ENCODE measurements at regions not wholly inside any gene's neighbourhood (a gene's known extent, or its start where the extent isn't known, plus 50 kb on each side); places are given as distances from the start of the nearest gene placed in this dataset.

DNA sequence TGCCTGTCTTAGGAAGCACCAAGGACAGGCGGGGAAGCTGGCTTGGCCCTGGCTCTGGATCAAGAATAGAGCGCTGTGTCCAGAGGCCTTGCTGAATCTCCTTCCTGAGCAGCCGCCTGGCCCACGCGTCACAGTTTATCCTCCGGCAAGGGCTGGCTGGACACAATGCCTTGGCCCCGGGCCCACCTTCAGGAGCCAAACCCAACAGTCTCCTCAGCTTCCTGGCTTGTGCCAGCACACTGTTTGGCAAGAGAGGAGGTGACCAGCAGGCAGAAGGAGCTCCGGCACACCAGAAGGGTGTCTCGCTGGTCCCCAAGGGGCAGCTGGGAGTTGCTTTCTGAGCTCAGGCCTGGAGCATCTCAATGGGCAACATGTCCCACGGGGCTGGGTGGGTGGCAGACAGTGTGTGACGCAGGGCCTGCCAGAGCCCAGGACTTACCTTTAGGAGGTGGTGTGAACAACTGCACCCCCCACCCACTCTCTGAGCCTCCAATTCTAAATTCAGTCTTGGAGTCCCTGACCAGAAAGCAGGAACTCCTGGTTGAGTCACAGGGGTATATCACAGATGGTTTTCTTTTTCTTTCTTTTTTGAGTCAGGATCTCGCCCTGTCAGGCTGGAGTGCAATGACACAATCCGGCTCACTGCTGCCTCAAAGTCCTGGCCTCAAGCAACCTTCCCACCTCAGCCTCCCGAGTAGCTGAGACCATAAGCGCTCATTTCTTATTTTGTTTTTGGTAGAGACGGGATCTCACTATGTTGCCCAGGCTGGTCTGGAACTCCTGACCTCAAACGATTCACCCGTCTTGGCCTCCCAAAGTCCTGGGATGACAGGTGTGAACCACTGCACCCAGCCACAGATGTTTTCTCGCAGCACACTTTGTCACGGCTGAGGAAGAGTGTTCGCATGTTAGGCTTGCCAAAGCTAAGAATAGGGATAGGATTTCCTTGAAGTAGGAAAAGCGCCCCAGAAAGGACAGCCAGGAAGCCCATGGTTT is 361.2 kb downstream of the BCOR start:
- DNase-seq (ENCODE audit: low read depth): peak; percentile 73

DNA sequence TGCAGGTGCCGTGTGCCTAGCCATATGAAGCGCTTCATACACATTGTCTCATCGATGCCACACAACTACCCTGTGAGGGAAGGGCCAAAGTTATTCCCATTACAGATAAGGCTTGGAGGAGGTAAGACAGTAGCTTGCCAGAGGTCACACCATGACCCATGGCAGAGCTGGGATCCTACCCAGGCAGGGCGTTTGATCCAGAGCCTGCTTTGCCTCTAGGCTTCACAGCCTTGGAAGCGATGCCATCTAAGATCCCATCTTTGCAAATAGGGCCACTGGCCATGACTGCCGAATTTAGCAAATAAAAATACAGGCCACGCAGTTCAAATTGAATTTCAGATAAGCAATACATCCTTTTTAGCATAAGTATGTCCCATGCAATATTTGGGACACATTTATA is 358.2 kb downstream of the BCOR start:
- DNase-seq (ENCODE audit: low read depth): no peak

DNA sequence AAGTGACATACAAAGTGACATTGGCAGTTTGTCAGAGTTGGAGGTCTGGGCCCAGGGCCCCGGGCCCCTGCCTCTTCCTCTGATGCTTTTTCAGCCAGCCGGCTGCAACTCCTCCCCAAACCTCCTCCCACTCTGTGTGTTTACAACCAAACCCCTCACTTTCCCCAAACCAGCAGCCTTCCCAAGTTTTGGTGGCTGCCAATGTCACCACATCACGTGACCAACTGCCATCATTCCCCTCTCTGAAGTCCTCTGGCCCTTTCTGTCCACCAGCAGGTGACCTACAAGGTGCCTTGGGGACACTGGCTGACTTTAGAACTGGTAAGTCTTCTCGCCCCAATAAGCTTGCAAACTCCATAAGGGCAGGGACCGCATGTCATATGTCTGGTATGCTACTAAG is 357.7 kb downstream of the BCOR start:
- DNase-seq (ENCODE audit: low read depth): no peak

DNA sequence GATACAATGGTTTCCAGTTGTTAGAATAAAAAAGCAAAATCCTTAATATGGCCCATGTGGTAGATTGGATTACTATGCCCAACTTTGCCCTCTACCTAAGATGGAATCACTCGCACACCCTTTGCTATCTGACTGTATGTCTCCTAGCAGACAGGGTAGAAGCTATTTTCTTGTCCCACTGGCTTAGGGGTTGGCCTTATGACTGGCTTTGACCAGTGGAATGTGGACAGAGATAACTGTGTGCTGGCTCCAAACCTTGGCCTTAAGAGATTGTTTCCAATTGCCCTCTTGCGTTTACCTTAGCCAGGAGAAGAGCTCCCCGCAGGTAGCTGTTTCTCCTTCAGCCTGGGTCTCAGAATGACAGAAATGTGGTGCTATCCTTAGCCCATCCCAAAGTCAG is 355.9 kb downstream of the BCOR start:
- no peak for DNase-seq (ENCODE audit: low read depth)

DNA sequence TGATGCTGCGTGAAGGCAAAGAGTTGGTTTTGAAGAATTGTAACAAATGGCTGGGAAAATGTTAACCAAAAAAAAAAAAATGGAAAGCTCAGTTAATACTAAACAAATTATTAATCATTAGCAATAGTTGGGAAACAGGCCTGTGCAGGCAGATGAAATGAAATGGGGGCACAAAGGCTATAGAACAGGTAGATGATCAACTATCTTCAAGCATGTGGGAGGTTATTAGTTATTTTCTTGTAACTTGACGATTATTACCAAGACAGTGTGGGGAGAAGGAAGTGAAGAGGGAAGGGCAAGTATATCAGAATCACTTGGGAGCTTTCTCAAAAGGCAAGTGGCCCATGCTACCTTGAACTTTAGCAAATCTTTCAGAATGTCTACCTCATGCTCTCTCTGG is 351.9 kb downstream of the BCOR start:
- no peak for DNase-seq (ENCODE audit: low read depth)

DNA sequence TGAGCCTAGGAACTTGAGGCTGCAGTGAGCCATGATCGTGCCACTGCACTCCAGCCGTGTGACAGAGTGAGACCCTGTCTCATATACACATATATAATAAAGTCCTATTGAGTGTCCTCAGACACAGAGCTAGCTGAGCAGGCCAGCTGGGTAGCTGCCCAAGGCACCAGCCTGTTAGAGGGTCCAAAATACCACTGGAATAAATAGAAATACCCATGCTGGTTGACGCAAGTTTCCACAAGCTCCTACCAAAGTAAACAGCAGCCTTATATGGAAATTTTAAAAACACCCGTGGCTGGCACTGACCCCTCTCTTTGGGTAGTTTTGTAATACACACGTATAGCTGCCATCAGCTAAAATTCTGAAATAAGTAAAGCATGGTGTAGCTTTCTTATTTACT is 348.6 kb downstream of the BCOR start:
- no peak for DNase-seq (ENCODE audit: low read depth)

DNA sequence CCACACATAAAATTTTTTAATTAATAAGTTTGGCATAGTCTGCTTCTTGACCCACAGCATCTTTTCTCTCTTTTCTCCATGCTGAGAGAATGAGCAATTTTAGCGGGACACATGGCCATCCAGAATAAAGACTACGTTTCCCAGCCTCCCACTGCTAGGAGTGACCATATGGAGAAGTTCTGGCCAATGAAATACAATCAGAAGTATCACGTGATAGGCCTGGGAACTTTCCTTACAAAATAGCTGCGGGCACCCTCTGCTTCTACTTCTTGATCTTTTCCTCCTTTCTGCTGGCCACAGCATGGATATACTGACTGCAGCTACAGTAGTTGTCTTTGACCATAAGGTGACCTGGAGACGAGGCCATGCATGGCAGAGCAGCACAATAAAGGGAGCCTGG is 348.0 kb downstream of the BCOR start:
- DNase-seq (ENCODE audit: low read depth): no peak

DNA sequence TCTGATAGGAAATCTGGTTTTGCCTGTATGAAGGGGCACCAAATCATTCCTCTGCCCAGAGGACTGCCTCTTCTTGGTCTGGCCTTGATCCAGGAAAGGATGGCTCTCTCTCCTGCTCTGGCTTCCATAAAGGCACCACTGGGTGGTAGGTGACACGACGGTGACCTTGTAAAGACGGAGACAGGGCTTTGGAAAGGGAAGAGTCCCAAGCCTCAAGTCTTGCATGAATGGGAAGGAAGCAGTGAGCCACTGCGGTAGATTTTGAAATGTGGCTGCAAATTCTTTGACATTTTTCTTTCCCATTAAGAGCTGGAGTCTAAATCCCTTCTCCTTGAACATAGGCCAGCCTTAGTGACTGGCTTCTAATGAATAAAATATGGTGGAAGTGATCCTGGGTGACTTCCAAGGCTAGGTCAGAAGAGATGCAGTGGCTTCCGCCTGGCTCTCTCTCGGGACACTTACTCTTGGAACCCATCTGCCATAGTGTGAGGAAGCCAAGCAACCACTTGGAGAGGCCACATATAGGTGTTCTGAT is 347.4 kb downstream of the BCOR start:
- DNase-seq (ENCODE audit: low read depth): no peak

DNA sequence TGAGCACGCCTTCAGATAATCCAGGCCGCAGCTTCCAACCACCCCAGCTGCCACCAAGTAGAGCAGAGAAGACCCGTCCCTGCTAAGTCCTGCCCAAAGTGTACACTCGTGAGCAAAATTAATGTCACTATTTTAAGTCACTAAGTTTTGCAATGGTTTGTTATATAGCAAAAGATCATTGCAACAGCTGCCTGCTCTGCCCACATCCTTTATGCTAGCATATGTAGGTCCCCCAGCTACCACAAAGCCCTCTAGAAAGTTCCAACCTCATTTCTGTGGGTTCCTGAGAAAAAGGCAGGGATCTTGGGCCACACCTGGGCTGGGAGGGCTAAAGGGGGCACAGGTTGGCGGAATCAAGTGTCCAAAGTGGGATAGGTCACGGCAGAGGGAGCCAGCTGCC is 346.9 kb downstream of the BCOR start:
- DNase-seq (ENCODE audit: low read depth): no peak

DNA sequence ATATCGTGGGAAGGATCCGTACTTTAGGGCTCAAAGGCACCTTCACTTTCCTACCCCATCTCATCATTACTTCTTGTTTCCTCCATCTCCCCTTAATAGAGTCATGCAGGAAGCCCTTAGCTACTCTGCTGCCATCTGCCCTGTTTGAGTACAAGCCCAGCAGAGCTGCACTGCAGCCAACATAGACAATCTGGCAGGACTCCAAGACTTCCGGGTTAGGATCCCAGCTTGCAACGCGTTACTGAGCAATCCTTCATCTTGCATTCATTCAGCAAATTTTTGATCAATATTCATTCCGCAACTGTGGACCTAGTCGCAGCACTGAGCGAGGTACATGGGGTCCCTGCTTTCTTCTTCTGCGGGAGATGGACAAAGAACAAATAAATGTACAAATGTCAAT is 344.9 kb downstream of the BCOR start:
- peak; percentile 17 for DNase-seq (ENCODE audit: low read depth)

DNA sequence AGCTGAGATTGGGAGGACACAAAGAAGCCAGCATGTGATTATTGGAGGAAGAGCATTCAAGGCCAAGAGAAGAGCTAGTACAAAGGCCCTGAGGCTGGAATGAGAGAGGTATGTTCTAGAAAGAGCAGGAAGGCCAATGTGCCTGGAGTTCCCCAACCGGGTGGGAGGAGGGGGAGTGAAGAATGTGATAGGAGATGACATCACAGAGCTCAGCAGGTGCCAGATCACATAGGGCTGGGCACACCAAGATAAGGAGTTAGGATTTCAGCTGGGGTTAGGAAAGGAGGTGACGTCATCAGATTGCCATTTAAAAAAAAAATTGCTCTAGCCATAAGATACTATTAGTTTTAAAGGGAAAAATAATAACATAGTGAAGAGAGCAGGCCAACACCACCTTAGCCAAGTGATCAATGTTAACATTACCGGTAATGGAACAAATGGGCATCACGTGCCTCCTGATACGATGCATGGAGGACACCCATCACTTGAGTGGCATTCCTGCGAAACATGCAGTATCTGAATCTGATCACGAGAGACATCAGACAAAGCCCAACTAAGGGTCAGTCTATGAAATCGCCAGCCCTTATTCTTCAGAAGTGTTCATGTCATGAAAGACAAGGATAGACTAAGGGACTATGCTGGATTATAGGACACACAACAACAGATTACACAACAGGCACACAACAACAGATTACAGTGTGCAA is 344.3 kb downstream of the BCOR start:
- peak; percentile 49 for DNase-seq (ENCODE audit: low read depth)

DNA sequence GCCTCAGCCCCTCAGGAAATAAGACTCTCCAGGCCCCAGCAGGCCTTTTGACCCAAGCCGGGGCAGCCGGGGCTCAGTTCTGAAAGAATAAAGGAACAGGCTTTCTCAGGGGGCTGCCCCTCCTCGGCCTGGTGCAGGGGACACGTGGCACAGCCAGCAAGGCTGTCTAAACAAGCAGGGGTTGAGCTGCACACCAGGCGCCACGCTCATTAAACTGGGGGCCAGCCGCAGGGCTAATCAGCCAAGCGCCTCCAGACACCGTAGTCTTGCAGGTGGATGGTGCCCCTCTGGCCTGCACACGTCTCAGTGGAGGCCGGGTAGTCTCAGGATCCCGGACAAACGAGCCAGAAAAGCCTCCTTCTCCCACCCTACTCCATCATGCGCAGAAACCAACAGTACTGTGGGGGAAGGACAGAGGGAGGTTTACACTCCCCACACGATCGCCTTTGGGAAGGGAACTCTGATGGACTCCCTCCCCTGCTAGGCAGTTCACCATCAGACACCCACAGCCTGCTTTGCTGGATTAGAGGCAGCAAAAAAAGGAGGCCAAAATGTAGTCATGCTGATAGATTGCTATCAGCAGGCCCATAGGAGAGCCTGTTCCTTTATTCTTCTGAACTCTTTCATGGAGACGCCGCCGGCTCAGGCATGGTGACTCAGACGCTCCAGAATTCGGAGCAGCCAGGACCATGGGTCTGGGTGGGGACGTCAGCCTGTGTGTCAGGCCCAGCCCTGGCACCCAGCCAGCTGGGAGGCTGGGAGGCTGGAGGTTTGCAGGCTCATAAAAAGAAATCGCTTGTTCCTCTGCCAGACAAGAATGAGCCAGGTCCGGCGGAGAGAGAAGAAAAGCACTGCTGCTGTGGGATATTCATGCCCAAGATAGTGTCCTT is 342.4 kb downstream of the BCOR start:
- peak; percentile 94 for DNase-seq (ENCODE audit: low read depth)

DNA sequence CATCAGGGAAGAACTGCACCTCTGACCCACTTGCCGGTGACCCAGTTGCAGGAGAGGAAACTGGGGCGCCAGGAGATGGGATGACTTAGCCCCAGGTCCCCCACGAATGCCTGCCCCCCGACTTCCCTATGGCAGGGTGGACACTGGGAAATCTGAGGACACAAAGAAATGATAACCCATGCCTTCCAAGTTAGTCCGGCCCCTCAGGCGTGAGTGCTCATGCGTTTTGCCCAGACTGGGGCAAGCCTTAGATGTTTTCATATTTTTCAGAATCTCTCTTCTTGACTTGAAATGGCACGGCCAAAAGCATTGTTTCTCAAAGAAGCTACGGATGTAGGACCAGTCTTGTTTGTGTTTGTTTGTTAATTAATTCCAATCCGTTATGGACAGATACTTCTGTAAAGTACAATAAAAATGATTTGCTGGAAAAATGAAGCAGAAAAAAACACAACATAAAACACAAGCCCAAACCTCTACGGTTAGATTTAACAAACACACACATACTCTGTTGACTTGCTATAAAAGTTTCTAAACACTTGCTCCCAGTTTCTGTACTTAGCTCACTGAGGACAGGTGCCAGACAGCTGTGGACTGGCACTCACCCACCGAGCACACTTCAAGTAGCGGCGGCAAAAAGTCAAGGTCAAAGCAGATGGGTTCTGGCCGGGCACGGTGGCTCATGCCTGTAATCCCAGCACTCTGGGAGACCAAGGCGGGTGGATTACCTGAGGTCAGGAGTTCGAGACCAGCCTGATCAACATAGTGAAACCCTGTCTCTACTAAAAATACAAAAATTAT is 341.5 kb downstream of the BCOR start:
- no peak for DNase-seq (ENCODE audit: low read depth)

DNA sequence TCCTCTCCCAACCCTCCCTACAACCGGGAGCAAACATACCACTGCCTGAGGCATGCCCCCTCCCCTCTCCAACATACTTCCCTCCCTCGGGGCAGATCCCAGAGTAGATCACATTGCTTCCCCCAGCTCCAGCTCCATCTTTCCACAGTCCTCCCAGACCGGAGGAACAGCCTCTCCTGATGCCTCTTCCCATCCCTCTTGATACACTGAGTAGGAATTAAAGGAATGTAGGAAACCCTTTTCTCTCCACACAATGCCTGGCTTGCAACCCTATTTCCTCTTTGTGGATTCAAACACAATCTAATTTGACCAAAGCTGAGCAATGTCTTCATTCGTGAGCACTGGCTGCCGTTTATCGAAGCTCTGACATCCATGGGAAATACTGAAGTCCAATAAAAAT is 339.8 kb downstream of the BCOR start:
- DNase-seq (ENCODE audit: low read depth): peak; percentile 41

DNA sequence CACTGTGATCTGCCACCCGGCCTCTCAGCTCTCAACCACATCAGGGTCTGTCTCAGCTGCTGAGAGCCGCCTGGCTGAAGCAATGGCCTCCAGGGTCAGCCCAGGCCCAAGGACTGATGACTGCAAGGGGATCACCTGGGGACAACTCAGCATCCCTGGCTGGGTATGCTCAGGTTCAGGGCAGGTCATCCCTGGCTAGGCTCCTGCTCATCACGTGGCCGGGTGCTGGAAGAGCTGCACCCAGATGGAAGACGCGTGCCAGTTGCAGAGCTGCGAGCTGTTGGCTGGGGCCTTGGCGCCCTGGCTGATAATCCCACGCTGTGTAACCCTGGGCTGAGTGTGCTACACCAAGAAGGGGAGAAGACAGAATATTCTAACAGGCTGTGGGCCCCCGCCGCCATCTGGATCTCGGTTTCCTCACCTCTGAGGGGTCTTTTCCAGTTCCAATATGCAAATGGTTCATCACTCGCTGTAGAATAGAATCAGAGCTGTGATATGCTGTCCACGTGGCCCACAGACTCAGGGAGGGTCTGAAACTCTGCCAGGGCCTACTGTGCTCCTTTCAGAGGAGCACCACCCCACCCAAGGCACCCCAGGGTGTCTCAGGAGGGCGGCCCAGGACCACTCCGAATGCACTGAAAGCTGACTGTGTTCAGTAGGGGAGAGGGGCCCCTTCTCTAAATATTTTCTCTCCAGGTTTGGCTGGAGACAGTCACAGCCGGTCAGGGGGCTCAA is 338.8 kb downstream of the BCOR start:
- DNase-seq (ENCODE audit: low read depth): no peak

DNA sequence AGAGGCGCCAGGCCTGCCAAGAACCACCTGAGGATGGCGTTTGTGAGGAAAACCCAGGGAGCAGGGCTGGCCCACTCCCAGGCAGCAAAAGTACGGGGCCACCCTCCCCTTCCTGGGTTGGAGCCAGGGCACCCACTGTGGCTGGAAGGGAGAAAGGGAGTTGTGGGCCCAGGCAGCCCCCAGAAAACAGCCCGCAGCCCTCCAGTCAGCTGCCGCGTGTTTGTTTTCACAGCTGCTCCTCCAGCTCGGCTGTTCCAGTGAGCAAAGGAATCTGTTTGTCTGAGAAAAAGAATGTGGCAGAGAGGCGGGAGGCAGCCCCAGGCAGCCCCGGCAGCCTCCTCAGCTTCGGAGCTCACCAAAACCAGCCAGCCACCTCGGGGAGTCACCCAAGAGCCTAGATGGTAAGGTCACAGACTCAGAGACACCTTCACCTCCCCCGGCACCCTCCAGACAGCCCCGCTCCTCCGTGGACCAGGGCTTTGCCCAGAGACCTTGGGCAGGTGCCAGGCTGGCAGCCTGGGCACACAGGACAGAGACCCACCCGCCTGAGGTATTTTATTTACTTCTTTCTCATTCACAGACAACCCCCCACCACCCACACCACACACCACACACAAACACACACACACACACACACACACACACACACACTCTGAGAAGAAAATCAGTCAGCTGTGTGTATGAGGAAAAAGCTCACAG is 338.1 kb downstream of the BCOR start:
- DNase-seq (ENCODE audit: low read depth): peak; percentile 42

DNA sequence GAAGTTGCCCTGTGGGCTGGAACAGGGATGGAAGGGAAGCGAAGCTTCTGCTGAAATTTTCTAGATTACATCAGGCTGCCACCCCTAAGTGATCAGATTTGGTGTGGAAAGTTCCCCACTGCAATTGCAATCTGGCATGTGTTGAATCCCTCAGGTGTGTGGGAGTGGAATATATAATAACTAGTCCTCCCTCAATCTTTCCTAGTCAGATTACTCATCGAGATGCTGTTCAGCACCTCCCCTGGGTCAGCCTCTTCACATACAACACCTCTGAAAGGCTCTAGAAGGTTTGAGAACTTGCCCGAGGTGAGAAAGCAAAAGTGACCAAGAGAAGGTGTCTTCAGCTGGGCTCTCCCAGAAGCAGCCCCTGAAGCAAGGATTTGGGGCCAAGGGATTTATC is 336.8 kb downstream of the BCOR start:
- no peak for DNase-seq (ENCODE audit: low read depth)

DNA sequence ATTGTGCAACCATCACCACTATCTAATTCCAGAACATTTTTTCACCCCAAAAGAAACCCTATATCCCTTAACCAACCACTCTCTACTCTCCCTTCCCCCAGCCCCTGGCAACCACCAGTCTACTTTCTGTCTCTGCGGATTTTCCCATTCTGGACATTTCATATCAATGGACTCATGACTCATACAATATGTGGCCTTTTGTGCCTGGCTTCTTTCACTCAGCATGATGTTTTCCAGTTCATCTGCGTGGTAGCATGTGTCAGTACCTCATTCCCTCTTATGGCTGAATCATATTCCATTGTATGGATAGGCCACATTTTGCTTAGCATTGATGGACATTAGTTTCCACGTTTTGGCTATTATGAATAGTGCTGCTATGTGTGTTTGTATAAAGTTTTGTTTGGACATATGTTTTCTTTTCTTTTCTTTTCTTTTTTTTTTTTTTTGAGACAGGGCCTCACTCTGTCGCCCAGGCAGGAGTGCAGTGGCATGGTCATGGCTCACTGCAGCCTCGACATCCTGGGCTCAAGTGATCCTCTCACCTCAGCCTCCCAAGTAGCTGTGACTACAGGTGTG is 335.4 kb downstream of the BCOR start:
- peak; percentile 68 for DNase-seq (ENCODE audit: low read depth)

DNA sequence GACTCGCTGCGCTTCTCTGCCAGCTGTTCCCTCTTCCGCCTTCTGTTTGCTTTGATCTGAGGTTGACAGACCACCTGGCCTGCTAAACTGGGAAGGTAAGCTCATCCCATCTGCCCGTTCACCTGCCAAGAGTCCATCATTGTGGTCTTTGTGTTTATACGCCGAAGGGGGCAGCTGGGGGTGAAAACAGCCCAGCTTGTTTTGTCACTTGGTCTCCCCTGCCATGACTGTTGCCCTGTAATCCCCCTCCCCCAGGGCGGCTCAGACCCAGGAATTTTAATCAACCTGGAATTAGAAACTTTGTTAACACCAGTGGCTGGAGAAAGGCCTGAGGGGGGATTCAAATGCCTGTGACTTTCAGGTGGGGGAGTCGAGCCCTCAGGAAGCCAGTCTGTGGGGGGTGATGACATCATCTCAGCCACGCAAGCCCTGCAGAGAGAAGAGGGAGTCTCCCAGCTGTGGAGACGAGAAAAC is 333.3 kb downstream of the BCOR start:
- DNase-seq (ENCODE audit: low read depth): no peak
